AG08395 (cell line): ENCODE measurements at regions not wholly inside any gene's neighbourhood (a gene's known extent, or its start where the extent isn't known, plus 50 kb on each side); places are given as distances from the start of the nearest gene placed in this dataset.
"Not testable (repeated sequence)": the region's sequence is repeated elsewhere in the genome, so short reads cannot be mapped to it uniquely, and the experiment has no call there.

Experiments used
- DNase-seq: peaks from one replicate; pipeline ENCODE4 v3.0.0; 2012; ENCODE audit warnings: mixed read lengths, low spot score

GRCh38 chr2:34822616-34823015, 1223.5 kb upstream of the FAM98A start:
- no peak for DNase-seq

GRCh38 chr2:34815052-34815741, 1216.1 kb upstream of the FAM98A start:
- DNase-seq: no peak

GRCh38 chr2:34810456-34810855, 1211.4 kb upstream of the FAM98A start:
- no peak for DNase-seq

GRCh38 chr2:34808426-34808825, 1209.3 kb upstream of the FAM98A start:
- DNase-seq: no peak

GRCh38 chr2:34806891-34807290, 1207.8 kb upstream of the FAM98A start:
- DNase-seq: no peak

DNA sequence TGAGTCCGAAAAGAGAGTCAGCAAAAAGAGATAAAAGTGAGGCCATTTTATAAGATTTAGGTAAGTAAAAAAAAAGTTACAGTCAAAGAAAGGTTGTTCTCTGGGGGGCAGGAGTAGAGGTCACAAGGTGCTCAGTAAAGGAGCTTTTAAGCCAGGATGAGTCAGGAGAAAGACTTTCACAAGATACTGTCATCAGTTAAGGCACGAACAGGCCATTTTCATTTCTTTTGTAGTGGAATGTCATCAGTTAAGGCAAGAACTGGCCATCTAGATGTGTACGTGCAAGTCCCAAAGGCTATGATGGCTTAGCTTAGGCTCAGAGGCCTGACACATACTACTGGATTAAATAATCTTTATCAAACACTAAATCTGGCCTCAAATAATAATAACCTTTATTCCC, 1207.3 kb upstream of the FAM98A start:
- DNase-seq: no peak

GRCh38 chr2:34799556-34799955, 1200.5 kb upstream of the FAM98A start:
- DNase-seq: no peak

DNA sequence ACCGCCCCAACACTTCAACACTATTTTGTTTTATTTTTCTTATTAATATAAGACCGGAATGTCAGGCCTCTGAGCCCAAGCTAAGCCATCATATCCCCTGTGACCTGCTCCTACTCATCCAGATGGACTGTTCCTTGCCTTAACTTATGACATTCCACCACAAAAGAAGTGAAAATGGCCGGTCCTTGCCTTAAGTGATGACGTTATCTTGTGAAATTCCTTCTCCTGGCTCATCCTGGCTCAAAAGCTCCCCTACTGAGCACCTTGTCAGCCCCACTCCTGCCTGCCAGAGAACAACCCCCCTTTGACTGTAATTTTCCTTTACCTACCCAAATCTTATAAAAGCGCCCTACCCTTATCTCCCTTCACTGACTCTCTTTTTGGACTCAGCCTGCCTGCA, 1196.5 kb upstream of the FAM98A start:
- DNase-seq: not testable (repeated sequence)

DNA sequence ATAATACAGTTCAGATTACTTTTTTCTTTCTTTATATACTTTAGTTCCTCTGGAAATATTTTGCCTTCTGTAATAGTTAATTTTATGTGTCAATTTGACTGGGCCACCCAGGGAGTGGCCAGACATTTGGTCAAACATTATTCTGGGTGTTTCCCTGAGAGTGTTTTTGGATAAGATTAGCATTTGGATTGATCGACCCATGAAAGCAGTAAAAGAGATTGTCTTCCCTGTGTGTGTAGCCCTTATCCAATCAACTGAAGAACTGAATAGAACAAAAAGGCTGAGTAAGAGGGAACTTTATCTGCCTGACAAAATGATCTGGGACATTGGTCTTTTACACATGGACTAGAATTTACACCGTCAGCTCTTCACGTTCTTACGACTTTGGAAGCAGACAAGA, 1190.1 kb upstream of the FAM98A start:
- DNase-seq: no peak

DNA sequence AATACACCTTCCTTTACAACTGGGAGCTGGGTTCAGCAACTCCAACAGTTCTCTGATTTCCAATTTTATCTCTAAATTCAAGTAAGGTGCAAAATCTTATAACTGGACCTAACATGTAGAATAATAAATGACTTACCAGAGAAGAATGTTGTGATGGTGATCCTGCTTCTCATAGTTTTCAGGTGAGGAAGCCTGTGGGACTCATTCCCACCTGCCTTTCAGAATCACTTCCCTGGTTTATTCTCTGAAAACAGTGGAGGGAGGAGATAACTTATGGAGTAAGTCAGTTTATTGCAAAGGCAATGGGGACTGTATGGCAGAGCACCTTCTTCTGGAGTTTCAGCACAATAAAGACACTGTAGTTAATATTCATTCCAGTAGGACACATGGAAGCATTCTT, 1188.2 kb upstream of the FAM98A start:
- DNase-seq: no peak

DNA sequence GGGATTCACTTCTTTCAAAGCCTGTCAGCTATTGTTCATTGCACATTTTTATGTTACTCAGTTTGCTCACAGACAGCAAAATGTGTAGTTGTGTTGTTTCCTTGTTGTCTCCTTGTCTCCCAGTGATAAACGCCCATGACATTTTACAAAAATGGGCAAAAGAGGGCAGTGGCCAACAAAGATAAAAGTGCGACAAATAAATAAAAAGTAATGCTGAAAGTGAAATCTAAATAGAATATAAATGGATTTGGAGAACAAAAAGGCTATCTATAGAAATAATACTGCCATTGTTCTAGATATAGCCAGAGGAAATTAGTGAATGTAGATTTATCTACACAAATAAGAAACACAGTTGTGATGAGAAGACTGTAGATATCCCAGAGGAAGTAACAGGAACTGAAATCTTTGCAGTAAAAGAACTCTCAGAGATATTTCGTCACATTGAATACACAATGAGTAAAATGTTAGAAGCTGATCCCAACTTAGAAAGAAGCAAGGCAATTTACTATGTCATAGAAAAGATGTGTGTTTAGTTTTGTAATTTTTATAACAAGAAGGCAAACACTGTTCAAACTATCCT, 1186.2 kb upstream of the FAM98A start:
- no peak for DNase-seq

- no peak for DNase-seq
Measured at GRCh38 chr2:34784701-34785100, 1185.6 kb upstream of the FAM98A start.

DNA sequence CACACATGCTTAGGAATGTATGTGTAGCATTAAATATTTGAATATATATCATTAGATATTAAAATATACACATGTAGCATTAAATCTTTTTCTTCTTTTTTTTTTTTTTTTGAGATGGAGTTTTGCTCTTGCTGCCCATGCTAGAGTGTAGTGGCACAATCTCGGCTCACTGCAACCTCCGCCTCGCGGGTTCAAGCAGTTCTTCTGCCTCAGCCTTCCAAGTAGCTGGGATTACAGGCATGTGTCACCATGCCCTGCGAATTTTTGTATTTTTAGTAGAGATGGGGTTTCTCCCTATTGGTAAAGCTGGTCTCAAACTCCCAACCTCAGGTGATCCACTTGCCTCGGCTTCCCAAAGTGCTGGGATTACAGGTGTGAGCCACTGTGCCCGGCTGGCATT, 1151.6 kb upstream of the FAM98A start:
- DNase-seq: not testable (repeated sequence)

GRCh38 chr2:34747643-34748042, 1148.5 kb upstream of the FAM98A start:
- DNase-seq: no peak

GRCh38 chr2:34738691-34739090, 1139.6 kb upstream of the FAM98A start:
- no peak for DNase-seq

- no peak for DNase-seq
Measured at GRCh38 chr2:34737146-34737545, 1138.0 kb upstream of the FAM98A start.

GRCh38 chr2:34736482-34736881, 1137.4 kb upstream of the FAM98A start:
- DNase-seq: no peak

DNA sequence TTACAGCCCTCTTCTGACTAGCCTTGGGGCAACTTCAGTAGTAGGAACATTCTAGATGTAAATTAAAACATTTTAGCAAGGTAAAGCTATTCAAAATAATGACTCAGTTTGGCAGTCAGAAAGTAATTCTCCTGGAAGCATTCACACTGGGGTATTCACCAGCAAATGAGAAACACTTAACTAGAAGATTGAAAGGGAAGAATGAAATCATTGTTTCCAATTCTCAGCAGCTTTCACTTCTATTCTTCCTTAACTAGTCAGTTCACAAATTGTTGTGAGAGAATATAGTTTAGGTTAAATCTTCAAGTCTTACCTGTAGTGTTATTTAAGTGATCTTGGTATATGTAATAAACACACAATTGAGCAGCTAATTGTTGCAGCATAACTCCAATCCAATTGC, 1135.6 kb upstream of the FAM98A start:
- no peak for DNase-seq

GRCh38 chr2:34734042-34734441, 1134.9 kb upstream of the FAM98A start:
- no peak for DNase-seq

DNA sequence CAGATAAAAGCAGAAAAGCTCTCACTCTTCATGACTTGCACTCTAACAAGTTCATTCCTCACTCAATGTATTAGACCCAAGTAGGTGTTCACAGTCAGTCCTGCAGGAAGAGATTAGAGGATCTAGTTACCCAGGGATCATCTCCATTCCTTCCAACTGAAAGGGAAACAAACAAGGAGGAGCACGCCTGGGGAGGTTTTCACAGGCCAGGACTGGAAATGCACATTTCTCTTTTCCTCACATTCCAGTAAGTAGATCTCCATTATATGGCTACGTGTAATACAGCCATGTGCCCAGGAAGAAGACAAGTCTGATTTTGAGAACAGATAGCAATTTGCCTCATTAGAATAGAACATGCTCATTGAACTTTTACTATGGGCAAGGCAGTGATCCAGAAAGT, 1132.2 kb upstream of the FAM98A start:
- no peak for DNase-seq

- no peak for DNase-seq
Measured at GRCh38 chr2:34729845-34730244, 1130.7 kb upstream of the FAM98A start.

- no peak for DNase-seq
Measured at GRCh38 chr2:34724107-34724506, 1125.0 kb upstream of the FAM98A start.

DNA sequence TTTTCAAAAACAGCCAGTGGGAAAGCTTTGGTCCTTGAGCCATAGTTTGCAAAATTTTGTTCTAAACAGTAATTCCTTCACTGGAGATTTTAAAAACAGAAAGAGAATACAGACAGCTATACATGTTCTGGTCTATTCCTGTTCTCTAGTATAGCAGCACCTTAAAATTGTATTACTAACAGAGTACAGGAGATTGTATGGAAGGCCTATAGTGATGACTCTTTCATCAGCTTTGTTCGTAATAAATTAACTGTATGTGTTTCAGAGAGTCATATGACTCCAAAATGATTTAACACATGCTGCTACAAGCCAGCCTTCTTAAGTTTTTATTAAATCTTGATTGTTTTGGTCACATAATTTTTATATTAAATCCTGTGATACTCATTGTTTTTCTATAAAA, 1124.6 kb upstream of the FAM98A start:
- DNase-seq: no peak

- DNase-seq: no peak
Measured at GRCh38 chr2:34719206-34719605, 1120.1 kb upstream of the FAM98A start.
